GM21528 (cell line): ENCODE measurements at regions not wholly inside any gene's neighbourhood (a gene's known extent, or its start where the extent isn't known, plus 50 kb on each side); places are given as distances from the start of the nearest gene placed in this dataset.
"Not testable (repeated sequence)": the region's sequence is repeated elsewhere in the genome, so short reads cannot be mapped to it uniquely, and the experiment has no call there.

Experiments used
- ATAC-seq: cut with Tn5 transposase; IDR thresholded peaks from one replicate; pipeline ENCODE4 v1.9.1; 2021; ENCODE audit warnings: mild to moderate bottlenecking, moderate library complexity; ENCODE audit not compliant: unreplicated experiment, low FRiP score

- ATAC-seq, result no peak
Measured at GRCh38 chr3:169029674-169030285, 633.7 kb downstream of the MECOM start.

- no peak for ATAC-seq
Measured at GRCh38 chr3:169028716-169029115, 634.8 kb downstream of the MECOM start.

- ATAC-seq, result no peak
Measured at GRCh38 chr3:169026543-169027182, 636.8 kb downstream of the MECOM start.

- ATAC-seq, result no peak
Measured at GRCh38 chr3:169022457-169022856, 641.1 kb downstream of the MECOM start.

GRCh38 chr3:169020371-169020770, 643.1 kb downstream of the MECOM start:
- ATAC-seq, result no peak

GRCh38 chr3:169009453-169009852, 654.1 kb downstream of the MECOM start:
- no peak for ATAC-seq

- no peak for ATAC-seq
Measured at GRCh38 chr3:169008776-169009358, 654.6 kb downstream of the MECOM start.

GRCh38 chr3:169007145-169007544, 656.4 kb downstream of the MECOM start:
- ATAC-seq, result no peak

GRCh38 chr3:169006398-169006797, 657.1 kb downstream of the MECOM start:
- ATAC-seq, result not testable (repeated sequence)

- no peak for ATAC-seq
Measured at GRCh38 chr3:169002689-169003088, 660.8 kb downstream of the MECOM start.

GRCh38 chr3:168998792-168999191, 664.7 kb downstream of the MECOM start:
- ATAC-seq, result no peak

- no peak for ATAC-seq
Measured at GRCh38 chr3:168997488-168997887, 666.0 kb downstream of the MECOM start.

GRCh38 chr3:168996622-168997021, 666.9 kb downstream of the MECOM start:
- no peak for ATAC-seq

GRCh38 chr3:168995129-168995528, 668.4 kb downstream of the MECOM start:
- no peak for ATAC-seq

- no peak for ATAC-seq
Measured at GRCh38 chr3:168991803-168992202, 671.7 kb downstream of the MECOM start.

- ATAC-seq, result no peak
Measured at GRCh38 chr3:168990621-168991020, 672.9 kb downstream of the MECOM start.

- no peak for ATAC-seq
Measured at GRCh38 chr3:168990134-168990533, 673.4 kb downstream of the MECOM start.

- no peak for ATAC-seq
Measured at GRCh38 chr3:168989396-168989795, 674.1 kb downstream of the MECOM start.

- no peak for ATAC-seq
Measured at GRCh38 chr3:168988853-168989252, 674.7 kb downstream of the MECOM start.

GRCh38 chr3:168984872-168985271, 678.6 kb downstream of the MECOM start:
- no peak for ATAC-seq

- ATAC-seq, result no peak
Measured at GRCh38 chr3:168983046-168983445, 680.5 kb downstream of the MECOM start.

- ATAC-seq, result no peak
Measured at GRCh38 chr3:168981396-168981795, 682.1 kb downstream of the MECOM start.
